Kidney (tissue), 13 donors: ENCODE measurements at regions not wholly inside any gene's neighbourhood (a gene's known extent, or its start where the extent isn't known, plus 50 kb on each side); places are given as distances from the start of the nearest gene placed in this dataset.

Source experiments
- DNase-seq, 5 donors: peaks; one replicate each; pipeline ENCODE4 v3.0.0-alpha.2; 2013 to 2020
- FAIRE-seq: peaks from 2 replicates; lab custom pipeline; 2012; peaks lifted over from hg19 to GRCh38; lab: Jason Lieb, UNC
- H3K27ac ChIP-seq, 2 donors: one replicate each; pipeline ENCODE4 v1.7.0; 2013; ENCODE audit warnings: low read depth in 2 of 2, low read length in 2 of 2, inconsistent platforms in 1 of 2
- H3K27me3 ChIP-seq: one replicate; pipeline ENCODE4 v1.7.1; 2013; ENCODE audit warnings: low read length, inconsistent platforms; ENCODE audit not compliant: control insufficient read depth, insufficient read depth
- H3K36me3 ChIP-seq, 3 donors: one replicate each; pipeline versions ENCODE4 v1.7.0 to v1.7.1; 2013; ENCODE audit warnings: low read length in 3 of 3, control low read depth in 1 of 3, inconsistent platforms in 1 of 3; ENCODE audit not compliant: insufficient read depth in 3 of 3, control insufficient read depth in 2 of 3
- H3K4me1 ChIP-seq, 3 donors: one replicate each; pipeline versions ENCODE4 v1.7.0 to v1.7.1; 2013; ENCODE audit warnings: low read length in 3 of 3, inconsistent platforms in 1 of 3, low read depth in 1 of 3; ENCODE audit not compliant: control insufficient read depth in 2 of 3, insufficient read depth in 2 of 3
- H3K4me3 ChIP-seq, 3 donors: one replicate each; pipeline versions ENCODE4 v1.7.0 to v1.8.1; 2013; ENCODE audit warnings: low read length in 3 of 3, control low read depth in 1 of 3, inconsistent platforms in 1 of 3
- H3K9ac ChIP-seq, 3 donors: one replicate each; pipeline versions ENCODE4 v1.7.0 to v1.7.1; 2013; ENCODE audit warnings: low read length in 3 of 3, control low read depth in 1 of 3, inconsistent platforms in 1 of 3
- H3K9me3 ChIP-seq, 3 donors: one replicate each; pipeline versions ENCODE4 v1.7.0 to v1.7.1; 2013; ENCODE audit warnings: low read length in 3 of 3, control low read depth in 1 of 3, inconsistent platforms in 1 of 3; ENCODE audit not compliant: control insufficient read depth in 2 of 3, insufficient read depth in 1 of 3
- CTCF ChIP-seq: IDR thresholded peaks from 3 replicates; pipeline ENCODE4 v1.5.1; 2012; ENCODE audit warnings: mild to moderate bottlenecking, moderate library complexity, borderline replicate concordance; ENCODE audit not compliant: insufficient read depth; ENCODE audit errors: extremely low read depth
- intact Hi-C: fragments of 100-400 bp; cut with DNase I; formaldehyde crosslinking; loops from one replicate; pipeline ENCODE4 v1.11.1; 2022
- donor health status: control.
- donor health status: control.
- donor health status: control.
- donor health status: control.
- donor health status: control.
- donor health status: DM: yes; HTN: yes; CAD: no.
- donor health status: Normal renal cell carcinoma (clear cell type).

DNA sequence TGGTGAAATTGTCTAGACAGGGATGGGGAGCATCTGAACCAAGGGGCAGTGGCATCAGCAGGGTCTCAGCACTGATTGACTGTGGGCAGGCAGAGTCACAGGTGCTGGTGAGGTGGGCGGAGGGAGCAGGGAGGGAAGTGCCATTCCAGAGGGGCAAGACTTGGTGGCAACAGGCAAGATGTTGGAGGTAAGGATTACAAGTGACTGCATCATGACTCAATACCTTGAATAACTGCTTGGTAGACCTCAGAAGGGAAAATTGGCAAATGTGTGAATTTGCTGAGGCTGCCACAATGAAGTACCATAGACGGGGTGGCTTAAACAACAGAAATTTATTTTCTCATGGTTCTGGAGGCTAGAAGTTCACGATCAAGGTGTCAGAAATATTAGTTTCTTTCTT is 419.1 kb downstream of the HS3ST3B1 start:
- no peak for TF ChIP-seq CTCF
- Histone ChIP-seq H3K9ac (no peak overlapping the region), H3K27ac (no peak overlapping the region), H3K27me3 (no peaks in the 10 kb centered on the region), H3K4me1 (no peaks in the 10 kb centered on the region), H3K4me3 (no peak overlapping the region), H3K9me3 (no peaks in the 10 kb centered on the region), H3K36me3 (no peaks in the 10 kb centered on the region)
- intact Hi-C loops, result no loop called here
- DNase-seq (no peak), FAIRE-seq (no peak)

DNA sequence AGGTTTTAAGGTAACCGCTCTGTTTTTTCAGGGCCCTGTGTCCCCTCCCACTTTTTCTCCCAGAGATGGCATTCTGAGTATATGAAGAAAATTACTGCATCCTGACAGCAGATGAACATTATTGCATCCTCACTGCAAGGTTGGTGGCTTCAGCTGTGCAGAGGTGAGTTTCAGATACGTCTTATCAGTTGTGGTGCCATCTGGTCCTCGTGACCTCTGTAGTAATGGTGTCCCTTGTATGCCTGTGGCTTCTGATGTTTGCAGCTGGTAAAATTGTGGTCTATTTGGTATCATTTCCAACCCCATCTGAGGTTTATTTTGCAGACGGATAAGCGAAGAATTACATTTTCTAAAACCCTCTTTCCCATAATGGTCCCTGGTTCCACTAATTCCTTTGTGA is 417.0 kb downstream of the HS3ST3B1 start:
- Histone ChIP-seq H3K27ac (no peak overlapping the region), H3K9me3 (no peaks in the 10 kb centered on the region), H3K4me1 (no peaks in the 10 kb centered on the region), H3K4me3 (no peak overlapping the region), H3K36me3 (no peaks in the 10 kb centered on the region), H3K27me3 (no peaks in the 10 kb centered on the region), H3K9ac (no peak overlapping the region)
- DNase-seq (no peak), FAIRE-seq (no peak)
- TF ChIP-seq CTCF, result no peak
- intact Hi-C loops, result no loop called here

- intact Hi-C loops, result no loop called here
- no peaks in the 10 kb centered on the region for H3K9me3 ChIP-seq
These were observed 414.7 kb downstream of the HS3ST3B1 start for GRCh38 chr17:14715561-14715960.

More at GRCh38 chr17:14715561-14715960, 414.7 kb downstream of the HS3ST3B1 start:
- DNase-seq (no peak), FAIRE-seq (no peak)
- no peak overlapping the region for H3K4me3 ChIP-seq
- H3K36me3 ChIP-seq, result no peaks in the 10 kb centered on the region
- H3K27me3 ChIP-seq, result no peaks in the 10 kb centered on the region
- H3K27ac ChIP-seq, result no peak overlapping the region
- no peak overlapping the region for H3K9ac ChIP-seq
- no peak for TF ChIP-seq CTCF
- H3K4me1 ChIP-seq, result no peaks in the 10 kb centered on the region
